Caki2 (cell line): ENCODE measurements at regions not wholly inside any gene's neighbourhood (a gene's known extent, or its start where the extent isn't known, plus 50 kb on each side); places are given as distances from the start of the nearest gene placed in this dataset.

Experiments used
- DNase-seq: peaks from one replicate; pipeline ENCODE4 v3.0.0-alpha.2; 2015; ENCODE audit warnings: low read depth
- in situ Hi-C: cut with HindIII; loops from 2 replicates; pipeline ENCODE4 v1.10.0; 2016; ENCODE audit warnings: low sequenced_read_pairs, low pct_unique_long_range_greater_than_20kb, mixed read lengths

- DNase-seq: no peak
- in situ Hi-C loops: no loop called here
Observed at GRCh38 chrX:141759238-141759637, 60.7 kb upstream of the SPANXD start.

GRCh38 chrX:141760761-141761160 is 62.2 kb upstream of the SPANXD start:
- DNase-seq: peak; percentile 45
- in situ Hi-C loops: no loop called here

DNA sequence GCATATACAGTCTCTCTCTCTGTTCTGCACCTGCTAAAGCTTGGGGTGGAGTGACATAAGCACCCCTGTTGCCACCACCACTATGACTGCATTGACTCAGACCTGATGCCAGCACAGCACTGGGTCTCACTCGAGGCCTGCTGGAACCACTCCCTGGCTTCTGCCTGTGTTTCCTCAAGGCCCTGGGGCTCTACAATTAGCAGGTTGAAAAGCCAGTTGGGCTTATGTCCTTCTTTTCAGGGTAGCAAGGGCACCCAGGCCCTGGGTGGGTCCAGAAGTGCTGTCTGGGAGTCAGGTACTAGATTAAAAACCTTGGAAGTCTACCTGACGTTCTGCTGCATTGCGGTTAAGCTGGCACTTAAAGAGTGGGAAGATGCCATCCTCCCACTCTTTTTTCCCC is 50.5 kb upstream of the MAGEC3 start:
- in situ Hi-C loops: no loop called here
- DNase-seq: no peak
